GM12875 (cell line): ENCODE measurements at regions not wholly inside any gene's neighbourhood (a gene's known extent, or its start where the extent isn't known, plus 50 kb on each side); places are given as distances from the start of the nearest gene placed in this dataset.
"Not testable (repeated sequence)": the region's sequence is repeated elsewhere in the genome, so short reads cannot be mapped to it uniquely, and the experiment has no call there.

Experiments used
- H3K4me3 ChIP-seq: one replicate; pipeline ENCODE4 v1.5.1; 2011; ENCODE audit warnings: low read depth, low read length, control low read depth
- CTCF ChIP-seq: IDR thresholded peaks from 2 replicates; pipeline ENCODE4 v1.5.1; 2011; ENCODE audit warnings: low read depth, mild to moderate bottlenecking, control low read depth, inconsistent platforms, low read length, moderate library complexity, borderline replicate concordance; ENCODE audit not compliant: insufficient read depth

- H3K4me3 ChIP-seq: no peak overlapping the region
- TF ChIP-seq CTCF: no peak
These were observed 90.1 kb upstream of the ASB18 start for GRCh38 chr2:236354056-236354940.

GRCh38 chr2:236354973-236355595, 90.9 kb upstream of the ASB18 start:
- no peak for TF ChIP-seq CTCF

GRCh38 chr2:236355911-236356310, 91.7 kb upstream of the ASB18 start:
- no peak overlapping the region for H3K4me3 ChIP-seq
- no peak for TF ChIP-seq CTCF

More at GRCh38 chr2:236354973-236355595, 90.9 kb upstream of the ASB18 start:
- H3K4me3 ChIP-seq: no peak overlapping the region

GRCh38 chr2:236356321-236356720, 92.1 kb upstream of the ASB18 start:
- H3K4me3 ChIP-seq: not testable (repeated sequence)

- not testable (repeated sequence) for H3K4me3 ChIP-seq
These were observed 94.3 kb upstream of the ASB18 start for GRCh38 chr2:236358482-236358881.

- no peak overlapping the region for H3K4me3 ChIP-seq
- no peak for TF ChIP-seq CTCF
These were observed 95.3 kb upstream of the ASB18 start for GRCh38 chr2:236359426-236360045.

- no peak for TF ChIP-seq CTCF
- H3K4me3 ChIP-seq: no peak overlapping the region
These were observed 96.3 kb upstream of the ASB18 start for GRCh38 chr2:236360496-236360895.
